GM23338 (cell line): ENCODE measurements at regions not wholly inside any gene's neighbourhood (a gene's known extent, or its start where the extent isn't known, plus 50 kb on each side); places are given as distances from the start of the nearest gene placed in this dataset.
A peak's percentile ranks its signal among the peaks of the same experiment; 100 is the strongest.

ENCODE experiments used
- ATAC-seq: fragments of 200-7000 bp; cut with Tn5 transposase; 3 replicates; pipeline ENCODE4 v1.9.1; 2020
- DNase-seq: peaks from one replicate; pipeline ENCODE4 v3.0.0-alpha.2; 2015; ENCODE audit warnings: low spot score
- H2AFZ ChIP-seq: fragments of 200-600 bp; sonication (generic); 2 replicates; pipeline ENCODE4 v1.8.0; 2016; ENCODE audit warnings: antibody characterized with exemption, mild to moderate bottlenecking, moderate library complexity
- H3F3A ChIP-seq: fragments of 200-600 bp; sonication (generic); replicated peaks from 2 replicates; pipeline ENCODE4 v1.8.0; 2017; ENCODE audit warnings: antibody characterized with exemption, mixed run types, low read depth
- H3K27ac ChIP-seq: fragments of 200-600 bp; sonication (generic); 2 replicates; pipeline ENCODE4 v1.6.1; 2016; ENCODE audit warnings: low read depth
- H3K27me3 ChIP-seq: fragments of 200-600 bp; sonication (generic); 2 replicates; pipeline ENCODE4 v1.8.0; 2016; ENCODE audit warnings: mild to moderate bottlenecking, mixed run types, moderate library complexity; ENCODE audit not compliant: insufficient read depth
- H3K36me3 ChIP-seq: fragments of 200-600 bp; sonication (generic); 2 replicates; pipeline ENCODE4 v1.8.0; 2016; ENCODE audit warnings: mild to moderate bottlenecking; ENCODE audit not compliant: insufficient read depth
- H3K4me1 ChIP-seq: fragments of 200-600 bp; sonication (generic); 2 replicates; pipeline ENCODE4 v1.8.0; 2016; ENCODE audit warnings: mild to moderate bottlenecking, moderate library complexity; ENCODE audit not compliant: insufficient read depth
- H3K4me2 ChIP-seq: fragments of 200-600 bp; sonication (generic); 2 replicates; pipeline ENCODE4 v1.7.1; 2017; ENCODE audit warnings: mixed run types
- H3K4me3 ChIP-seq: fragments of 200-600 bp; sonication (generic); 2 replicates; pipeline ENCODE4 v1.6.1; 2016; ENCODE audit warnings: mixed run types
- H3K79me2 ChIP-seq: fragments of 200-600 bp; sonication (generic); replicated peaks from 2 replicates; pipeline ENCODE4 v1.8.0; 2017; ENCODE audit warnings: mild to moderate bottlenecking; ENCODE audit not compliant: insufficient read depth
- H3K9me2 ChIP-seq: fragments of 200-600 bp; sonication (generic); 2 replicates; pipeline ENCODE4 v1.8.0; 2017; ENCODE audit not compliant: insufficient read depth
- H4K20me1 ChIP-seq: fragments of 200-600 bp; sonication (generic); replicated peaks from 2 replicates; pipeline ENCODE4 v1.8.0; 2017; ENCODE audit warnings: mild to moderate bottlenecking; ENCODE audit not compliant: insufficient read depth
- H3K27ac Mint-ChIP-seq: 2 replicates; pipeline ENCODE4 v1.8.0; 2020; ENCODE audit warnings: inconsistent platforms, mild to moderate bottlenecking, moderate library complexity, mixed read lengths
- H3K27me3 Mint-ChIP-seq: 3 replicates; pipeline ENCODE4 v1.8.0; 2022; ENCODE audit warnings: low read depth, mild to moderate bottlenecking, moderate library complexity, mixed read lengths, inconsistent platforms; ENCODE audit not compliant: insufficient read depth, poor library complexity
- H3K36me3 Mint-ChIP-seq: 3 replicates; pipeline ENCODE4 v1.8.0; 2021; ENCODE audit warnings: low read depth, mild to moderate bottlenecking, inconsistent platforms, moderate library complexity, mixed read lengths
- H3K4me1 Mint-ChIP-seq: 3 replicates; pipeline ENCODE4 v1.8.0; 2020; ENCODE audit warnings: mild to moderate bottlenecking, inconsistent platforms, mixed read lengths
- H3K4me3 Mint-ChIP-seq: 3 replicates; pipeline ENCODE4 v1.8.0; 2021; ENCODE audit warnings: moderate library complexity, mild to moderate bottlenecking, inconsistent platforms, mixed read lengths
- H3K9me3 Mint-ChIP-seq: 3 replicates; pipeline ENCODE4 v1.8.0; 2020; ENCODE audit warnings: moderate library complexity, mild to moderate bottlenecking, inconsistent platforms, mixed read lengths
- CREB1 ChIP-seq: fragments of 250-450 bp; sonication (Bioruptor Pico); IDR thresholded peaks from 2 replicates; pipeline ENCODE4 v1.5.0; 2020; ENCODE audit warnings: low read depth, mild to moderate bottlenecking, moderate library complexity
- CTCF ChIP-seq, 2 experiments: fragments of 200-600 bp in 1 of 2; sonication (generic) in 1 of 2; conservative IDR thresholded peaks; 2 replicates each; pipeline versions ENCODE4 v1.5.1 to v1.6.1; 2016 to 2017; ENCODE audit warnings: antibody characterized with exemption in 2 of 2, low read depth in 2 of 2, mild to moderate bottlenecking in 2 of 2, moderate library complexity in 1 of 2
- ETS1 ChIP-seq: IDR thresholded peaks from 2 replicates; pipeline ENCODE4 v1.6.1; 2016; ENCODE audit warnings: antibody characterized with exemption
- EZH2phosphoT487 ChIP-seq: fragments of 200-600 bp; sonication (generic); IDR thresholded peaks from one replicate; pipeline ENCODE4 v1.8.1; 2018; ENCODE audit warnings: antibody characterized with exemption; ENCODE audit not compliant: unreplicated experiment
- STAT1 ChIP-seq: IDR thresholded peaks from one replicate; pipeline ENCODE4 v1.6.1; 2016; ENCODE audit warnings: antibody characterized with exemption; ENCODE audit not compliant: unreplicated experiment
- ZNF114 ChIP-seq: fragments of 250-450 bp; sonication (Bioruptor Pico); IDR thresholded peaks from 2 replicates; pipeline ENCODE4 v1.5.0; 2020; ENCODE audit warnings: mild to moderate bottlenecking, moderate library complexity
- TF ChIP-seq, protein P1 (sequence below): IDR thresholded peaks from one replicate; pipeline ENCODE4 v1.6.1; 2018; ENCODE audit warnings: antibody characterized with exemption; ENCODE audit not compliant: unreplicated experiment

DNA sequence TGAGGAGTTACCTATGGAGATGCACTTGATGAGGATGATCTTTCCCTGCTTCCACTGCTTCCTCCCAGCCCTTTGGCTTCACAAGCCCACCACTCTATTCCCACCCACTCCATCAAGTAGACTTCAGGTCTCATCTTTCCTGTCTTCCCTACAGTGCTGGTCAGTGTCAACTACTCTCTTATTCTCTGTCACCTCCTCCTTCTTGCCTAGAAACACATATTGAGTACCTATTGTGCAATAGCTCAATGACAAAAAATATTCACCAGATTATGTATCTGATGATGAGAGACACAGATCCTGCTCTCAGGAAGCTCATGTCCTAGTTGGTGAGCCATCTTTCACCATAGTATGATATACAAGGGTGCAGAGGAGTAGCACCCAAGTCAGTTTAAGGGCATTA lies 82.2 kb upstream of the NFASC start (continued):
- TF ChIP-seq, protein P1, sequence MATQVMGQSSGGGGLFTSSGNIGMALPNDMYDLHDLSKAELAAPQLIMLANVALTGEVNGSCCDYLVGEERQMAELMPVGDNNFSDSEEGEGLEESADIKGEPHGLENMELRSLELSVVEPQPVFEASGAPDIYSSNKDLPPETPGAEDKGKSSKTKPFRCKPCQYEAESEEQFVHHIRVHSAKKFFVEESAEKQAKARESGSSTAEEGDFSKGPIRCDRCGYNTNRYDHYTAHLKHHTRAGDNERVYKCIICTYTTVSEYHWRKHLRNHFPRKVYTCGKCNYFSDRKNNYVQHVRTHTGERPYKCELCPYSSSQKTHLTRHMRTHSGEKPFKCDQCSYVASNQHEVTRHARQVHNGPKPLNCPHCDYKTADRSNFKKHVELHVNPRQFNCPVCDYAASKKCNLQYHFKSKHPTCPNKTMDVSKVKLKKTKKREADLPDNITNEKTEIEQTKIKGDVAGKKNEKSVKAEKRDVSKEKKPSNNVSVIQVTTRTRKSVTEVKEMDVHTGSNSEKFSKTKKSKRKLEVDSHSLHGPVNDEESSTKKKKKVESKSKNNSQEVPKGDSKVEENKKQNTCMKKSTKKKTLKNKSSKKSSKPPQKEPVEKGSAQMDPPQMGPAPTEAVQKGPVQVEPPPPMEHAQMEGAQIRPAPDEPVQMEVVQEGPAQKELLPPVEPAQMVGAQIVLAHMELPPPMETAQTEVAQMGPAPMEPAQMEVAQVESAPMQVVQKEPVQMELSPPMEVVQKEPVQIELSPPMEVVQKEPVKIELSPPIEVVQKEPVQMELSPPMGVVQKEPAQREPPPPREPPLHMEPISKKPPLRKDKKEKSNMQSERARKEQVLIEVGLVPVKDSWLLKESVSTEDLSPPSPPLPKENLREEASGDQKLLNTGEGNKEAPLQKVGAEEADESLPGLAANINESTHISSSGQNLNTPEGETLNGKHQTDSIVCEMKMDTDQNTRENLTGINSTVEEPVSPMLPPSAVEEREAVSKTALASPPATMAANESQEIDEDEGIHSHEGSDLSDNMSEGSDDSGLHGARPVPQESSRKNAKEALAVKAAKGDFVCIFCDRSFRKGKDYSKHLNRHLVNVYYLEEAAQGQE: no peak
- TF ChIP-seq EZH2phosphoT487 (no peak), ETS1 (no peak), ZNF114 (CRISPR knock-in tag) (no peak), CTCF (conservative IDR thresholded peaks at IDR 0.05; ENCODE audit: low read depth in 2 of 2) (no peak), CREB1 (CRISPR knock-in tag) (no peak)

DNA sequence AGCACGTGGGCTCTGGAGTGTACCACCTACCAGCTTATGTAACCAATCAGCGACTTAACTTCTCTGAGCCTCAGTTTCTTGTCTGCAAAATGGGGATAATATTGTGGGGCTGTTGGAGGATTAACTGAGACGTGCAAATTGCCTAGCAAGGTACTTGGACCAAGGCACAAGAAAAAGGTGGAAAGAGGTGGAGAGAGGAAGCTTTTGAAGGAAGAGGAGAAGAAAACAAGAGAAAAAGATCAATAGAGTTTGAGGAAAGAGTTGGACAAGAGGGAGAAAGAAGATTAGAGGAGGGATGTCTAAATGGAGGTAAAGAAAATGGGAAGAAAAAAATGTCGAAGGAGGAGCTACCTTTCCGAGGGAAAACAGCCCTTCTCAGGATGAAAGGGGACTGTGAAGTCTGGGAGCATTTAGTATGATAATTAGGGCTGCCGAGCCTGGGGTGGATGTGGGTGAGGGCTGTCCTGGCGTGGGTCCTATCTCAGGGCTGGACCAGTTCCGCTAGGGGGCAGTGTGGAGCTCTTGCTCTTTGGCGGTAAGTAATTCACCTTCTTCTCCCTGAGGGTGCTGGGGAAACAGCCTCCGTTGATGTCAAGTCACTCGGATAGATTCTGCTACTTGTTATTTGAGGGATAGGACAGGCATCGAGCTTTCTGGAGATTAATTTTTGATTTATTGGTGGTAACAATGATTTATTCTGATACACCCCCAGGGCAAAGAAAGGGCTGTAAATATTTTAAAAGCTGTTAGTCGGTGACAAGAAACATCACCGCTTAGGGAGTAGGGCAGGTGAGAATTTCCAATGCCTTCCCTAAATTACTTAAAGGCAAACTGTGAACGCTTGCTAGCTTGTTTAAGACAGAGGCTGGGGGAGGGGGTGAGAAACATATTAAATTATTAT lies 79.0 kb upstream of the NFASC start:
- H3K4me1 Mint-ChIP-seq: peaks cover 12% of the 10 kb centered on the region
- Histone ChIP-seq H3K4me2 (no peak overlapping the region), H3F3A (no peaks in the 10 kb centered on the region), H3K79me2 (no peaks in the 10 kb centered on the region), H4K20me1 (no peaks in the 10 kb centered on the region), H3K27ac (no peak overlapping the region), H3K4me1 (no peaks in the 10 kb centered on the region; the same call in 1 of the 2 replicates), H3K36me3 (no peaks in the 10 kb centered on the region), H3K9me2 (no peaks in the 10 kb centered on the region), H3K27me3 (no peaks in the 10 kb centered on the region), H2AFZ (no peak overlapping the region), H3K4me3 (no peak overlapping the region)
- H3K27me3 Mint-ChIP-seq: peaks cover 6% of the 10 kb centered on the region
- TF ChIP-seq CTCF (conservative IDR thresholded peaks at IDR 0.05; ENCODE audit: low read depth in 2 of 2) (peak; percentile 85 to 90), STAT1 (no peak)
- H3K9me3 Mint-ChIP-seq: no peaks in the 10 kb centered on the region
- no peak overlapping the region for H3K27ac Mint-ChIP-seq
- peak; percentile 97 for DNase-seq
- no peaks in the 10 kb centered on the region for H3K36me3 Mint-ChIP-seq
- ATAC-seq: peak; percentile 99
- H3K4me3 Mint-ChIP-seq: no peak overlapping the region
